AG10803 (cell line): ENCODE measurements at regions not wholly inside any gene's neighbourhood (a gene's known extent, or its start where the extent isn't known, plus 50 kb on each side); places are given as distances from the start of the nearest gene placed in this dataset.
"Not testable (repeated sequence)": the region's sequence is repeated elsewhere in the genome, so short reads cannot be mapped to it uniquely, and the experiment has no call there.

Experiments used
- DNase-seq: peaks from one replicate; pipeline ENCODE4 v3.0.0; 2010; ENCODE audit warnings: low read depth
- H3K4me3 ChIP-seq: 2 replicates; pipeline ENCODE4 v1.5.1; 2011; ENCODE audit warnings: mild to moderate bottlenecking, low read length, control low read depth
- TF ChIP-seq, protein P1 (sequence below): conservative IDR thresholded peaks from 2 replicates; pipeline ENCODE4 v1.5.1; 2011; ENCODE audit warnings: mild to moderate bottlenecking, low read length, control low read depth, inconsistent platforms

DNA sequence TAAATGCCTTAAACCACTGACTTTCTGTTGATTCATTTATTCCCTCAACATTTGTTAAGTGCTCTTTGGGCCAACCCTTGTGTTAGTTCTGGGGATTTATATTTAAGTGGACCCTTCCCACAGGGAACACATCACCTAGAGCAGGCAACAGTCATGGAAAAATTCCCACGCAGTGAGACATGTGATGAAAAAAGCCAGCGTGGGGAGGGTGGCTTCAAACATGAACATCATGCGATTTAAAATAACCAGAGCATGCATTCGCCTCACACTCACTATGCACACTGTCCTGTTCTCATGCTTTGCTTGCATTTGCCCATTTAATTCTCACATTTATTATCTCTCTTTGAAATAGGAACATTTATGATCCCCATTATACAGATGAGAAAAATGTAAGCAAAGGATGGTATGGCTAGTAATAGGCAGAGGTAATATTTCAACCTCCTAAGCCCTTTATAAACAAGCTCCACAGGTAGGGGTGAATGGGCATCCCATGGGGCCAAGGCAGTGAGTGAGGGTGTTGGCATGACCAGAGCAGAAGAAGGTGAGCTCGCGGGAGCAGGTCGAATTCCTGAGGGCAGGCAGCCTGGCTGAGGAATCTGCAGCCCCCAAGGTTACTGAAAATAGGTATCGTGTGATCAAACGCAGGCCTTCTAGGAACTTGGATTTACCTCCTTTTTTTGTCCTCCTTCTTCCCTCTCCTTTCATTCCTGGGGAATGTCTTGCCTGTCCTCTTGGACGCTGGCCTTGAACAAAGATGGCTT, 297.8 kb downstream of the MYCN start:
- no peak overlapping the region for H3K4me3 ChIP-seq
- TF ChIP-seq, protein P1, sequence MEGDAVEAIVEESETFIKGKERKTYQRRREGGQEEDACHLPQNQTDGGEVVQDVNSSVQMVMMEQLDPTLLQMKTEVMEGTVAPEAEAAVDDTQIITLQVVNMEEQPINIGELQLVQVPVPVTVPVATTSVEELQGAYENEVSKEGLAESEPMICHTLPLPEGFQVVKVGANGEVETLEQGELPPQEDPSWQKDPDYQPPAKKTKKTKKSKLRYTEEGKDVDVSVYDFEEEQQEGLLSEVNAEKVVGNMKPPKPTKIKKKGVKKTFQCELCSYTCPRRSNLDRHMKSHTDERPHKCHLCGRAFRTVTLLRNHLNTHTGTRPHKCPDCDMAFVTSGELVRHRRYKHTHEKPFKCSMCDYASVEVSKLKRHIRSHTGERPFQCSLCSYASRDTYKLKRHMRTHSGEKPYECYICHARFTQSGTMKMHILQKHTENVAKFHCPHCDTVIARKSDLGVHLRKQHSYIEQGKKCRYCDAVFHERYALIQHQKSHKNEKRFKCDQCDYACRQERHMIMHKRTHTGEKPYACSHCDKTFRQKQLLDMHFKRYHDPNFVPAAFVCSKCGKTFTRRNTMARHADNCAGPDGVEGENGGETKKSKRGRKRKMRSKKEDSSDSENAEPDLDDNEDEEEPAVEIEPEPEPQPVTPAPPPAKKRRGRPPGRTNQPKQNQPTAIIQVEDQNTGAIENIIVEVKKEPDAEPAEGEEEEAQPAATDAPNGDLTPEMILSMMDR, result no peak
- DNase-seq, result no peak

DNA sequence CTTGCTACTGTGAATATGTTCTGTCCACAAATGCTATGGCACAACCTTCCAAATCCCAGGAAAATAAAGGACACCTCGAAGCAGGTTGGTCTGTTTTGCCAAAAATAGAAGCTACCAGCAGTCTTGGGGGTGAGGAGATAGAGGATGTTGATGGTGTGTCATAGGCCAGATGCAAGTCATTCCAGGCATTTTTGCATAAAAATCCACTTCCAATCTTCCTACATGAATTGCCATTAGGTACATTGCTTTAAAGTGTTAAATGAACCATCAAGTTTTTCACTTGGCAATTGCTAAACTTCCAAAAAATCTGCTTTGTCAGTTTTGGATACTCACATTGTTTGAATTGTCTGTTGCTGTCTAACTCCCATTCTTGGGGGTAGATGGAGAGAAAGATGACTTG, 295.4 kb downstream of the MYCN start:
- DNase-seq, result no peak
- TF ChIP-seq, protein P1, result no peak

DNA sequence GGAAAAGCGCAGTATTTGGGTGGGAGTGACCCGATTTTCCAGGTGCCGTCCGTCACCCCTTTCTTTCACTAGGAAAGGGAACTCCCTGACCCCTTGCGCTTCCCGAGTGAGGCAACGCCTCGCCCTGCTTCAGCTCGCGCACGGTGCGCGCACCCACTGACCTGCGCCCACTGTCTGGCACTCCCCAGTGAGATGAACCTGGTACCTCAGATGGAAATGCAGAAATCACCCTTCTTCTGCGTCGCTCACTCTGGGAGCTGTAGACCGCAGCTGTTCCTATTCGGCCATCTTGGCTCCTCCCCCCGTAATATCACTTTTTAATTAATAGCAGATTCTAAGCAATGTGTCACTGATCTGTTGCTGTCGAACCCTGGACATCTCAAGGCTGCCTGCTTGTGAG, 294.9 kb downstream of the MYCN start:
- H3K4me3 ChIP-seq, DNase-seq: not testable (repeated sequence)

More for the DNA sequence above, 295.4 kb downstream of the MYCN start:
- no peak overlapping the region for H3K4me3 ChIP-seq

DNA sequence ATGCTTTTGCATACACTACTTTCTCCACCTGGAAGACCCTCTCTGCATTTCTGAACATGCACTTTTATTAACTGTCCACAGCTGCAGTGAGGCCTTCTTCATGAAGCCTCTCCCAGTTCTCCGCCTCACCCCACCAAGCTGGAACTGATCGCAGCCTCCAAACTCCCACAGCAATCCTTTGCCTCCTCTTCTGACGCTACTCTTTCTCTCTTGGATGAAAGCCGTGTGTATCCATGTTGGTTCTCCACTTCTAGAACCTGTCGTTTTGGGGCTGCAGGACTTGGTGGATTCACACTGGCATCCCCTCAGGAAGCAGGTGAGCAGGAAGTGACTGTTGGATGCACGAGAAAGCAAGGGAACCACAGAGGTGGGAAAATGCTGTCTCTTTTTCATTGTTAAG, 288.6 kb downstream of the MYCN start:
- no peak for DNase-seq
- no peak overlapping the region for H3K4me3 ChIP-seq
- TF ChIP-seq, protein P1, result no peak

DNA sequence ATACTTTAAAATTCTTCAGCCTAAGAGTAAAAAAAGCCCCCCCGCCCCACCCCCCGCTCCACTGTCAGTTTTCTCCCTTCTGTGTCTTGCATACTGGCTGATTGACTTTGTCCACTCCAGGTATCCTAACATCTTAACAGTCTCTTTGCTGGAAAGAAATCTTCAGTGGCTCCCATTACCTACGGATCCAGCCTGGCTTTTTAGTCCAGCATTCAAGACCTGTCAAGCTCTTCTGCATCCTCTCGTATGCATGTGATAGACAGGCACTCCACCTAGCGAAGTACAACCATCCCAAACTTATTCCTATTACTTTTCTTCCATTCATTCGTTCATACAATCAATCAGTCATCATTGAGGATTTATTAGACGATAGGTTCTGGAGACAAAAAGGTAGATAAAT, 288.1 kb downstream of the MYCN start:
- DNase-seq, result no peak
- TF ChIP-seq, protein P1, result no peak
- no peak overlapping the region for H3K4me3 ChIP-seq

DNA sequence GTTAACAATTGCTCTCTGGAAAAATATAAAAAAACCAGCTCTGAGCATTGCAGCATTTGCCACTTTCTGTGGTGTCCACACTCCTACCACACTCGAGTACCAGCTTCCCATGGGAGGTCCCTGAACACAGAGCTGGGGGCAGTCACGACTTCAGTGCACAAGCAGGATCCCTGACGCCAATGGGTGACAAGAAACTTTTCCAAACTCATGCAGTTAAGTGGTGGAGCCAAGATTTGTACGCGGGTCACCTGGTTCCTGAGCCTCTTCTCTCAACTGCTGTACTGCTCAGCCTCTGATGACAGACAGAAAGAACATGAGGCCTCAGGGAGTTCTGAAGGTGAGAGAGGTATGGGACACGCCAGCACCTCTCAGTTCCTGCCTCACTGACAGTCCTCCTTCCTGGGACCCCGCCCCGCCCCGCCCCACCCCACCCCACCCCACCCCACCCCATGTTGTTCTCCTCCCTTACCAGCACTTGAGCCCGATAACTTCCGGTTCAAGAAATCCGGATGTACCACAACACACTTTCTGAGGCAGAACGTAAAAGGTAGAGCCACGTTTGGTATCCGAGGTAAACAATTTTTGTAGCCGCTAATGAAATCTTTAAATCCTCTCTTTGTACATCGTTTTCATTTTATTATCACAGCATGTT, 287.6 kb downstream of the MYCN start:
- H3K4me3 ChIP-seq, result no peak overlapping the region
- no peak for DNase-seq
- TF ChIP-seq, protein P1, result no peak

DNA sequence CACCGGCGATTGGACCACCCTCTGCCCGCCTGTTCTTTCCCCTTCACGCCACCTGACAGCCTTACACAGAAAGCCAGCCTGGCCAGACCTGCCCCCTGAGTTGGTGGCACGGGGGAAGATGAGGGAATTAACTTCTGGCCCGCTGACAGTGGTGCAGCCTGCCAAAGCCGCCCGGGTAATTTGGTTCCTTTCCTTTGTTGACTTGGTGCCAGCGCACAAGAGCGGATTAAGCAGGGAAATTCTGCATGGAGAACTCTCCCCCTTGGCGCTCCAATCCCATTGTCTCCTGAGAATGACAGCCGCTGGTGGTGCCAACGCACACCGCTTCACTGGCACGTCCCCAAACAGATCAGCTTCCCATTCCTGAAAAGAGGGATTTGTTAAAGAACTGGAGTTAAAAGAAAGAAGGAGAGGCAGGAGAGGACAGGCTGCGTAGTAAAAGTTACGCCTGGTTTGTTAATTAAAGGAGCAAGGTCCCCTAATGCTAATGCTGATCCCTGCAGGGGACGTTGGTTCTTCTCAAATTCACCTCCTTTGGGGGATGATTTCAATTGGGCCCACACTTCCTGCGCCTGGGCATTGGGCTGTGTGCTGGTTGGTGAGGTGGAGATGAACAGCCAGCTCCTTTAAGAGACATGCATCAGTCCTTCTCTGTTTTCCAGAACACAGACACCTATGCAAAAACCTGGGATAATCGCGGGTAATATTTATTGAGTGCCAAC, 286.8 kb downstream of the MYCN start:
- H3K4me3 ChIP-seq, result no peak overlapping the region
- no peak for DNase-seq
- TF ChIP-seq, protein P1, result no peak
